ENCODE measurements at regions not wholly inside any gene's neighbourhood (a gene's known extent, or its start where the extent isn't known, plus 50 kb on each side); places are given as distances from the start of the nearest gene placed in this dataset.

- FAIRE-seq (no peak), DNase-seq (ENCODE audit: insufficient read length, low spot score) (no peak)
- no peak for TF ChIP-seq CTCF (IDR thresholded peaks at IDR 0.05; ENCODE audit: insufficient read depth, missing control alignments)
These were observed 259.9 kb downstream of the IRF8 start for GRCh38 chr16:86158688-86159360.

DNA sequence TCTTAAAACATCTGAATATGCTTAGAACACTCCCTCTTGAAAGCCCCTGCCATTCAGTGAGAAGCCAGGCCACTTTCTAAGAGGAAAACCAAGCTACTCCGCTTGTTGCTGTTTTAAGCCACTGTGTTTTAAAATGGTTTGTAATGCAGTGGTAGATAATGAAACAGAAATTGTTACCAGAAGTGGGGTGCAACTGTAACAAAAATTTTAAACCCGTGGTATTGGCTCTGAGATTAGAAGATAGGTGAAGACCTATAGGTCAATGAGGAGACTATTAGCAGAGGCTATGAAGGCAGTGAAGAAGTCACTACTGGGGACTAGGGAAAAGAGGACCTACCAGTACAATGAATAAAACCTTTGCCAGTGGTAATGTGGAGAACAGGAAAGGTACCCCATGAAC, 266.5 kb downstream of the IRF8 start:
- TF ChIP-seq CTCF (IDR thresholded peaks at IDR 0.05; ENCODE audit: insufficient read depth, missing control alignments): no peak
- no peak for FAIRE-seq
- no peak for DNase-seq (ENCODE audit: insufficient read length, low spot score)

GRCh38 chr16:86166414-86166813, 267.5 kb downstream of the IRF8 start:
- FAIRE-seq (no peak), DNase-seq (ENCODE audit: insufficient read length, low spot score) (no peak)
- TF ChIP-seq CTCF (IDR thresholded peaks at IDR 0.05; ENCODE audit: insufficient read depth, missing control alignments): no peak

GRCh38 chr16:86167061-86167460, 268.1 kb downstream of the IRF8 start:
- FAIRE-seq (no peak), DNase-seq (ENCODE audit: insufficient read length, low spot score) (no peak)
- no peak for TF ChIP-seq CTCF (IDR thresholded peaks at IDR 0.05; ENCODE audit: insufficient read depth, missing control alignments)

DNA sequence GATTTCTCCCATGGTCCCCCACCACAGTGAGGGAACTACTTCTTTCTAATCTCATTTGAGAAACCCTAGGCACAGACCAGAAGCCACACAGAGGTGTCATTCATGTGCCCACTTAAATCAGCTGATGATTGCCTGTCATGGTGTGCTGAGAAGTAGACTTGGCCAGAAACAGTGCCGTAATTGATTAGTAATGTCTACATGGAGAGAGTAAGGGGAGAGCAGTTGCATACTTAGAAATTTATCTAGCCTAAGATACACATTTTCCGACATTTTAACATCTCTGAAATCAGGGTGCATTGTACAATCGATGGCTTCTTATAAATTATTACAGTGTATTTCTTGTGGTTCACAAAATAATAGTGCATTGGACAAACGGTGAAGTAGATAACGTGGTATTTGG, 271.8 kb downstream of the IRF8 start:
- no peak for TF ChIP-seq CTCF (IDR thresholded peaks at IDR 0.05; ENCODE audit: insufficient read depth, missing control alignments)
- no peak for FAIRE-seq
- no peak for DNase-seq (ENCODE audit: insufficient read length, low spot score)

GRCh38 chr16:86171329-86171728, 272.4 kb downstream of the IRF8 start:
- TF ChIP-seq CTCF (IDR thresholded peaks at IDR 0.05; ENCODE audit: insufficient read depth, missing control alignments): no peak
- no peak for FAIRE-seq
- DNase-seq (ENCODE audit: insufficient read length, low spot score): no peak

DNA sequence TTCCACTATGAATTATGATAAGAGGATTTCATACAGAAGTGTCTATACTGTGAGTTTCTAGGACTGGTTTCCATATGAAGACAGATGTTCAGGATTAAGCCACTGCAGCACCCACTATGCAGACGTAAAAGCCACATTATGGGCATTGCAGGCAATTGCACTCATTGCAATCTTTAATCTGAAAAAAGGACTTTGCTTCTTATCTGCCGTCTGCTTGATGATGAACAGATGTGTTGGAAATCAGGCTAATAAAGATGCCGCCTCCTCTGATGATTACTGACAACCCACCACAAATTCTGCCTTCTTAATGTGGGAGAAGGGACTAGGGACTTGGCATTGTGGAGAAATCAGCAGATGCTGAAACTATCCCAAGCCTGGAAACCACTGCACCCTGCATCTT, 276.9 kb downstream of the IRF8 start:
- FAIRE-seq (no peak), DNase-seq (ENCODE audit: insufficient read length, low spot score) (no peak)
- TF ChIP-seq CTCF (IDR thresholded peaks at IDR 0.05; ENCODE audit: insufficient read depth, missing control alignments): no peak
